WTC11 (cell line): ENCODE measurements at regions not wholly inside any gene's neighbourhood (a gene's known extent, or its start where the extent isn't known, plus 50 kb on each side); places are given as distances from the start of the nearest gene placed in this dataset.

Experiments
- ATAC-seq: fragments of 200-7000 bp; cut with Tn5 transposase; 2 replicates; pipeline ENCODE4 v1.10.0; 2021; ENCODE audit warnings: mild to moderate bottlenecking, moderate library complexity
- CTCF ChIA-PET: fragments of 300-600 bp; sonication (Branson Sonifier 250); formaldehyde crosslinking; loops from one replicate; lab custom pipeline; 2021; ENCODE audit warnings: antibody characterized with exemption; lab: Charles Lee
- POLR2A ChIA-PET: fragments of 350-600 bp; sonication (Branson Sonifier 250); formaldehyde crosslinking; loops from one replicate; lab custom pipeline; 2021; ENCODE audit warnings: antibody characterized with exemption; lab: Charles Lee
- DNase-seq: peaks from one replicate; pipeline ENCODE4 v3.0.0; 2021; ENCODE audit warnings: low spot score
- H3K27ac Mint-ChIP-seq: 2 replicates; pipeline ENCODE4 v1.8.0; 2021; ENCODE audit warnings: mixed read lengths
- H3K27me3 Mint-ChIP-seq: 2 replicates; pipeline ENCODE4 v1.8.0; 2021; ENCODE audit warnings: low read depth, mild to moderate bottlenecking, moderate library complexity, mixed read lengths
- H3K36me3 Mint-ChIP-seq: 2 replicates; pipeline ENCODE4 v1.8.0; 2021; ENCODE audit warnings: mixed read lengths
- H3K4me1 Mint-ChIP-seq: 2 replicates; pipeline ENCODE4 v1.8.0; 2022; ENCODE audit warnings: mixed read lengths
- H3K4me3 Mint-ChIP-seq: 2 replicates; pipeline ENCODE4 v1.8.0; 2021; ENCODE audit warnings: mild to moderate bottlenecking, moderate library complexity, mixed read lengths
- H3K9me3 Mint-ChIP-seq: 2 replicates; pipeline ENCODE4 v1.8.0; 2021; ENCODE audit warnings: mixed read lengths
- AR ChIP-seq: fragments of 250-450 bp; sonication (Bioruptor Pico); IDR thresholded peaks from 2 replicates; pipeline ENCODE4 v1.9.0; 2021; ENCODE audit warnings: mild to moderate bottlenecking
- ATF1 ChIP-seq: sonication (generic); formaldehyde crosslinking; IDR thresholded peaks from 2 replicates; pipeline ENCODE4 v1.8.1; 2023; ENCODE audit warnings: mild to moderate bottlenecking, moderate library complexity, missing genetic modification reagents
- CDX4 ChIP-seq: fragments of 250-450 bp; sonication (Bioruptor Pico); IDR thresholded peaks from 2 replicates; pipeline ENCODE4 v1.9.0; 2021; ENCODE audit warnings: moderate library complexity, mild to moderate bottlenecking, inconsistent platforms, borderline replicate concordance
- FOXJ3 ChIP-seq: sonication (generic); formaldehyde crosslinking; IDR thresholded peaks from 2 replicates; pipeline ENCODE4 v1.9.0; 2021; ENCODE audit warnings: missing genetic modification reagents, mild to moderate bottlenecking, borderline replicate concordance
- IRF1 ChIP-seq: sonication (generic); formaldehyde crosslinking; IDR thresholded peaks from 2 replicates; pipeline ENCODE4 v1.8.0; 2023; ENCODE audit warnings: missing genetic modification reagents
- MAX ChIP-seq: sonication (generic); formaldehyde crosslinking; IDR thresholded peaks from 2 replicates; pipeline ENCODE4 v1.8.0; 2022; ENCODE audit warnings: mild to moderate bottlenecking, missing genetic modification reagents
- NR1H2 ChIP-seq: sonication (generic); formaldehyde crosslinking; IDR thresholded peaks from 2 replicates; pipeline ENCODE4 v1.9.0; 2021; ENCODE audit warnings: mild to moderate bottlenecking, moderate library complexity, missing genetic modification reagents
- OVOL2 ChIP-seq: fragments of 250-450 bp; sonication (Bioruptor Pico); IDR thresholded peaks from 2 replicates; pipeline ENCODE4 v1.9.0; 2021; ENCODE audit warnings: mild to moderate bottlenecking, borderline replicate concordance
- PRRX2 ChIP-seq: fragments of 250-450 bp; sonication (Bioruptor Pico); IDR thresholded peaks from 2 replicates; pipeline ENCODE4 v1.8.0; 2021; ENCODE audit warnings: mild to moderate bottlenecking
- SMAD3 ChIP-seq: sonication (generic); formaldehyde crosslinking; IDR thresholded peaks from 2 replicates; pipeline ENCODE4 v1.8.0; 2022; ENCODE audit warnings: missing genetic modification reagents, mild to moderate bottlenecking, borderline replicate concordance
- SOX15 ChIP-seq: fragments of 250-450 bp; sonication (Bioruptor Pico); IDR thresholded peaks from 2 replicates; pipeline ENCODE4 v1.9.0; 2021; ENCODE audit warnings: mild to moderate bottlenecking
- TP53 ChIP-seq: sonication (generic); formaldehyde crosslinking; IDR thresholded peaks from 2 replicates; pipeline ENCODE4 v1.8.1; 2023; ENCODE audit warnings: mild to moderate bottlenecking, missing genetic modification reagents
- ZNF232 ChIP-seq: sonication (generic); formaldehyde crosslinking; IDR thresholded peaks from 2 replicates; pipeline ENCODE4 v1.8.0; 2022; ENCODE audit warnings: mild to moderate bottlenecking, missing genetic modification reagents
- ZNF263 ChIP-seq: sonication (generic); formaldehyde crosslinking; IDR thresholded peaks from 2 replicates; pipeline ENCODE4 v1.8.1; 2022; ENCODE audit warnings: low read depth, mild to moderate bottlenecking, moderate library complexity, missing genetic modification reagents
- ZNF416 ChIP-seq: fragments of 250-450 bp; sonication (Bioruptor Pico); IDR thresholded peaks from 2 replicates; pipeline ENCODE4 v1.9.0; 2021; ENCODE audit warnings: mild to moderate bottlenecking, inconsistent platforms
- TF ChIP-seq, protein P1 (sequence below): sonication (generic); formaldehyde crosslinking; IDR thresholded peaks from 2 replicates; pipeline ENCODE4 v1.8.0; 2022; ENCODE audit warnings: mild to moderate bottlenecking, missing genetic modification reagents
- TF ChIP-seq, protein P2 (sequence below): fragments of 250-450 bp; sonication (Bioruptor Pico); IDR thresholded peaks from 2 replicates; pipeline ENCODE4 v1.9.0; 2021; ENCODE audit warnings: mild to moderate bottlenecking, borderline replicate concordance
- TF ChIP-seq, protein P3 (sequence below): sonication (generic); formaldehyde crosslinking; IDR thresholded peaks from 2 replicates; pipeline ENCODE4 v1.8.1; 2023; ENCODE audit warnings: mild to moderate bottlenecking, missing genetic modification reagents

DNA sequence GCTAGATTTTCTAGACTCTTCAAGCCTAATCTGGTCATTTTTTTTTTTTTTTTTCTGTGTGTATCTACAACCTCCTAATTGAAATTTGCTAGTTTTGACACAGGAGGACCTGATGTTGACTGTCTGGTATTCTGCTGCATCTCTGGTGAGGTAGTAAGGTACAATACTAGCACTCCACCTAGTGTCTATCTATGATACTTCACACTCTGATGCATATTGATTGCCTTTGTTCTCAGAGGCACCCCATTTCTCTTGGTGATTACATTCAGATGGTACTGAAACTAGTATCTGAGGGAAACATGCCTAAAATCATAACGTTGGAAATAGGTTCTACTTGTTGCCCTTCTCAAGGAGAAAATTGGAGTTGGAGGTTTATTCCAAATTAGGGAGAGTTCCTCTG lies 930.5 kb upstream of the NOVA1 start (continued):
- no peak for TF ChIP-seq AR (CRISPR knock-in tag)
- TF ChIP-seq, protein P1, sequence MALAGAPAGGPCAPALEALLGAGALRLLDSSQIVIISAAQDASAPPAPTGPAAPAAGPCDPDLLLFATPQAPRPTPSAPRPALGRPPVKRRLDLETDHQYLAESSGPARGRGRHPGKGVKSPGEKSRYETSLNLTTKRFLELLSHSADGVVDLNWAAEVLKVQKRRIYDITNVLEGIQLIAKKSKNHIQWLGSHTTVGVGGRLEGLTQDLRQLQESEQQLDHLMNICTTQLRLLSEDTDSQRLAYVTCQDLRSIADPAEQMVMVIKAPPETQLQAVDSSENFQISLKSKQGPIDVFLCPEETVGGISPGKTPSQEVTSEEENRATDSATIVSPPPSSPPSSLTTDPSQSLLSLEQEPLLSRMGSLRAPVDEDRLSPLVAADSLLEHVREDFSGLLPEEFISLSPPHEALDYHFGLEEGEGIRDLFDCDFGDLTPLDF (CRISPR knock-in tag), result no peak
- no peak for TF ChIP-seq MAX (CRISPR knock-in tag)
- TF ChIP-seq, all 79 proteins: peak for 0

DNA sequence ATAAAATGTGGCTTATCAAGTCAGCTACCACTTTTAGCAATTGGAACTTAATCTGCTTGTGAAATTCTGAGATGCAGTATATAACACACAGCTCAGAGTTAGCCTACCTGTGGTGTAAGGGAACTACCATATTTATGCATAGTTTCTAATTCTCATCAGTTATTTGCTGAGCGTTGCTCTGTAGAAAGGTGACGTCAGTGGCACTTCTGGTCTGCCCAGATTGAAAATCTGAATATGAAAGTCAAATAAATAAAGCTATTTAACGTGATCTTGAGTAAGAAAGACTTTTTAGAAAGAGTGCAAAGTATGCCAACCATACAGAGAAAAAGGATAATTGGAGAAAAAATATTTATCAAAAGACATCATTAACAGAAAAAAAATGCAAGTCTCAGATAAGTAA lies 938.9 kb upstream of the NOVA1 start:
- no peak for DNase-seq
- Mint-ChIP-seq H3K36me3 (peaks cover 29% of the 10 kb centered on the region), H3K4me1 (no peaks in the 10 kb centered on the region), H3K27me3 (no peaks in the 10 kb centered on the region)
- TF ChIP-seq PRRX2 (CRISPR knock-in tag) (no peak), SOX15 (CRISPR knock-in tag) (no peak)
- TF ChIP-seq, all 79 proteins: peak for 0
- CTCF ChIA-PET, result no interaction called here
- Mint-ChIP-seq H3K4me3 (no peak overlapping the region), H3K9me3 (peaks cover 34% of the 10 kb centered on the region), H3K27ac (no peak overlapping the region)
- ATAC-seq, result no peak
- POLR2A ChIA-PET, result no interaction called here

DNA sequence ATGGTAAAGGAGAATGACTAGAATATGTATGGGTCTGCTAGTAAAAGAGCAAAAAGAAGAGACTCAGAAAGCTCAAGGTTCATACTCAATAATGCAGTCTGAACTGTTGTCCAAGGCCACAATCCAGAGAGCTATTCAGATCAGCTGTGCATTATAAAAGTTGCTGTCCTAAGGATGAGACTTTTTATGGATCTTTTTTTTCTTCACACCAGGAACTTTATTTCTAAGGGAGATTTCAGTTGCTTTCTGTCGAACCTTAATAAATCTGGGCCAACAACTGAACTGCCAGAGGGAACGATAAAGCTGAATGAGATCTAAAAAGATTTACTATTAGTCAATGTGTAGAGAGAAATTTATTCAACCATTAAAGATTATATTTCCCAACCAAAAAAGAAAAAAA lies 948.3 kb upstream of the NOVA1 start:
- H3K4me3 Mint-ChIP-seq, result no peak overlapping the region
- no peaks in the 10 kb centered on the region for H3K27me3 Mint-ChIP-seq
- ChIA-PET POLR2A (no interaction called here), CTCF (no interaction called here)
- DNase-seq (no peak), ATAC-seq (no peak)
- peaks cover 4% of the 10 kb centered on the region for H3K4me1 Mint-ChIP-seq
- no peak overlapping the region for H3K27ac Mint-ChIP-seq
- H3K36me3 Mint-ChIP-seq, result peaks cover 21% of the 10 kb centered on the region
- H3K9me3 Mint-ChIP-seq, result peaks cover 22% of the 10 kb centered on the region
- TF ChIP-seq ZNF263 (CRISPR knock-in tag) (no peak), OVOL2 (CRISPR knock-in tag) (no peak), NR1H2 (no peak), ZNF416 (no peak), SMAD3 (CRISPR knock-in tag) (no peak), CDX4 (CRISPR knock-in tag) (no peak), ZNF232 (no peak), IRF1 (CRISPR knock-in tag) (no peak), TP53 (CRISPR knock-in tag) (no peak), ATF1 (CRISPR knock-in tag) (no peak), FOXJ3 (CRISPR knock-in tag) (no peak)
- TF ChIP-seq, protein P2, sequence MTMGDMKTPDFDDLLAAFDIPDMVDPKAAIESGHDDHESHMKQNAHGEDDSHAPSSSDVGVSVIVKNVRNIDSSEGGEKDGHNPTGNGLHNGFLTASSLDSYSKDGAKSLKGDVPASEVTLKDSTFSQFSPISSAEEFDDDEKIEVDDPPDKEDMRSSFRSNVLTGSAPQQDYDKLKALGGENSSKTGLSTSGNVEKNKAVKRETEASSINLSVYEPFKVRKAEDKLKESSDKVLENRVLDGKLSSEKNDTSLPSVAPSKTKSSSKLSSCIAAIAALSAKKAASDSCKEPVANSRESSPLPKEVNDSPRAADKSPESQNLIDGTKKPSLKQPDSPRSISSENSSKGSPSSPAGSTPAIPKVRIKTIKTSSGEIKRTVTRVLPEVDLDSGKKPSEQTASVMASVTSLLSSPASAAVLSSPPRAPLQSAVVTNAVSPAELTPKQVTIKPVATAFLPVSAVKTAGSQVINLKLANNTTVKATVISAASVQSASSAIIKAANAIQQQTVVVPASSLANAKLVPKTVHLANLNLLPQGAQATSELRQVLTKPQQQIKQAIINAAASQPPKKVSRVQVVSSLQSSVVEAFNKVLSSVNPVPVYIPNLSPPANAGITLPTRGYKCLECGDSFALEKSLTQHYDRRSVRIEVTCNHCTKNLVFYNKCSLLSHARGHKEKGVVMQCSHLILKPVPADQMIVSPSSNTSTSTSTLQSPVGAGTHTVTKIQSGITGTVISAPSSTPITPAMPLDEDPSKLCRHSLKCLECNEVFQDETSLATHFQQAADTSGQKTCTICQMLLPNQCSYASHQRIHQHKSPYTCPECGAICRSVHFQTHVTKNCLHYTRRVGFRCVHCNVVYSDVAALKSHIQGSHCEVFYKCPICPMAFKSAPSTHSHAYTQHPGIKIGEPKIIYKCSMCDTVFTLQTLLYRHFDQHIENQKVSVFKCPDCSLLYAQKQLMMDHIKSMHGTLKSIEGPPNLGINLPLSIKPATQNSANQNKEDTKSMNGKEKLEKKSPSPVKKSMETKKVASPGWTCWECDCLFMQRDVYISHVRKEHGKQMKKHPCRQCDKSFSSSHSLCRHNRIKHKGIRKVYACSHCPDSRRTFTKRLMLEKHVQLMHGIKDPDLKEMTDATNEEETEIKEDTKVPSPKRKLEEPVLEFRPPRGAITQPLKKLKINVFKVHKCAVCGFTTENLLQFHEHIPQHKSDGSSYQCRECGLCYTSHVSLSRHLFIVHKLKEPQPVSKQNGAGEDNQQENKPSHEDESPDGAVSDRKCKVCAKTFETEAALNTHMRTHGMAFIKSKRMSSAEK (CRISPR knock-in tag), result no peak
- TF ChIP-seq, protein P3, sequence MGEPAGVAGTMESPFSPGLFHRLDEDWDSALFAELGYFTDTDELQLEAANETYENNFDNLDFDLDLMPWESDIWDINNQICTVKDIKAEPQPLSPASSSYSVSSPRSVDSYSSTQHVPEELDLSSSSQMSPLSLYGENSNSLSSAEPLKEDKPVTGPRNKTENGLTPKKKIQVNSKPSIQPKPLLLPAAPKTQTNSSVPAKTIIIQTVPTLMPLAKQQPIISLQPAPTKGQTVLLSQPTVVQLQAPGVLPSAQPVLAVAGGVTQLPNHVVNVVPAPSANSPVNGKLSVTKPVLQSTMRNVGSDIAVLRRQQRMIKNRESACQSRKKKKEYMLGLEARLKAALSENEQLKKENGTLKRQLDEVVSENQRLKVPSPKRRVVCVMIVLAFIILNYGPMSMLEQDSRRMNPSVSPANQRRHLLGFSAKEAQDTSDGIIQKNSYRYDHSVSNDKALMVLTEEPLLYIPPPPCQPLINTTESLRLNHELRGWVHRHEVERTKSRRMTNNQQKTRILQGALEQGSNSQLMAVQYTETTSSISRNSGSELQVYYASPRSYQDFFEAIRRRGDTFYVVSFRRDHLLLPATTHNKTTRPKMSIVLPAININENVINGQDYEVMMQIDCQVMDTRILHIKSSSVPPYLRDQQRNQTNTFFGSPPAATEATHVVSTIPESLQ (CRISPR knock-in tag), result no peak
